GM23338 (cell line): ENCODE measurements at regions not wholly inside any gene's neighbourhood (a gene's known extent, or its start where the extent isn't known, plus 50 kb on each side); places are given as distances from the start of the nearest gene placed in this dataset.
A peak's percentile ranks its signal among the peaks of the same experiment; 100 is the strongest.

Source experiments
- ATAC-seq: fragments of 200-7000 bp; cut with Tn5 transposase; 3 replicates; pipeline ENCODE4 v1.9.1; 2020
- DNase-seq: peaks from one replicate; pipeline ENCODE4 v3.0.0-alpha.2; 2015; ENCODE audit warnings: low spot score
- H2AFZ ChIP-seq: fragments of 200-600 bp; sonication (generic); 2 replicates; pipeline ENCODE4 v1.8.0; 2016; ENCODE audit warnings: antibody characterized with exemption, mild to moderate bottlenecking, moderate library complexity
- H3F3A ChIP-seq: fragments of 200-600 bp; sonication (generic); replicated peaks from 2 replicates; pipeline ENCODE4 v1.8.0; 2017; ENCODE audit warnings: antibody characterized with exemption, mixed run types, low read depth
- H3K27ac ChIP-seq: fragments of 200-600 bp; sonication (generic); 2 replicates; pipeline ENCODE4 v1.6.1; 2016; ENCODE audit warnings: low read depth
- H3K27me3 ChIP-seq: fragments of 200-600 bp; sonication (generic); 2 replicates; pipeline ENCODE4 v1.8.0; 2016; ENCODE audit warnings: mild to moderate bottlenecking, mixed run types, moderate library complexity; ENCODE audit not compliant: insufficient read depth
- H3K36me3 ChIP-seq: fragments of 200-600 bp; sonication (generic); 2 replicates; pipeline ENCODE4 v1.8.0; 2016; ENCODE audit warnings: mild to moderate bottlenecking; ENCODE audit not compliant: insufficient read depth
- H3K4me1 ChIP-seq: fragments of 200-600 bp; sonication (generic); 2 replicates; pipeline ENCODE4 v1.8.0; 2016; ENCODE audit warnings: mild to moderate bottlenecking, moderate library complexity; ENCODE audit not compliant: insufficient read depth
- H3K4me2 ChIP-seq: fragments of 200-600 bp; sonication (generic); 2 replicates; pipeline ENCODE4 v1.7.1; 2017; ENCODE audit warnings: mixed run types
- H3K4me3 ChIP-seq: fragments of 200-600 bp; sonication (generic); 2 replicates; pipeline ENCODE4 v1.6.1; 2016; ENCODE audit warnings: mixed run types
- H3K79me2 ChIP-seq: fragments of 200-600 bp; sonication (generic); replicated peaks from 2 replicates; pipeline ENCODE4 v1.8.0; 2017; ENCODE audit warnings: mild to moderate bottlenecking; ENCODE audit not compliant: insufficient read depth
- H3K9me2 ChIP-seq: fragments of 200-600 bp; sonication (generic); 2 replicates; pipeline ENCODE4 v1.8.0; 2017; ENCODE audit not compliant: insufficient read depth
- H4K20me1 ChIP-seq: fragments of 200-600 bp; sonication (generic); replicated peaks from 2 replicates; pipeline ENCODE4 v1.8.0; 2017; ENCODE audit warnings: mild to moderate bottlenecking; ENCODE audit not compliant: insufficient read depth
- H3K27ac Mint-ChIP-seq: 2 replicates; pipeline ENCODE4 v1.8.0; 2020; ENCODE audit warnings: inconsistent platforms, mild to moderate bottlenecking, moderate library complexity, mixed read lengths
- H3K27me3 Mint-ChIP-seq: 3 replicates; pipeline ENCODE4 v1.8.0; 2022; ENCODE audit warnings: low read depth, mild to moderate bottlenecking, moderate library complexity, mixed read lengths, inconsistent platforms; ENCODE audit not compliant: insufficient read depth, poor library complexity
- H3K36me3 Mint-ChIP-seq: 3 replicates; pipeline ENCODE4 v1.8.0; 2021; ENCODE audit warnings: low read depth, mild to moderate bottlenecking, inconsistent platforms, moderate library complexity, mixed read lengths
- H3K4me1 Mint-ChIP-seq: 3 replicates; pipeline ENCODE4 v1.8.0; 2020; ENCODE audit warnings: mild to moderate bottlenecking, inconsistent platforms, mixed read lengths
- H3K4me3 Mint-ChIP-seq: 3 replicates; pipeline ENCODE4 v1.8.0; 2021; ENCODE audit warnings: moderate library complexity, mild to moderate bottlenecking, inconsistent platforms, mixed read lengths
- H3K9me3 Mint-ChIP-seq: 3 replicates; pipeline ENCODE4 v1.8.0; 2020; ENCODE audit warnings: moderate library complexity, mild to moderate bottlenecking, inconsistent platforms, mixed read lengths
- CREB1 ChIP-seq: fragments of 250-450 bp; sonication (Bioruptor Pico); IDR thresholded peaks from 2 replicates; pipeline ENCODE4 v1.5.0; 2020; ENCODE audit warnings: low read depth, mild to moderate bottlenecking, moderate library complexity
- EZH2phosphoT487 ChIP-seq: fragments of 200-600 bp; sonication (generic); IDR thresholded peaks from one replicate; pipeline ENCODE4 v1.8.1; 2018; ENCODE audit warnings: antibody characterized with exemption; ENCODE audit not compliant: unreplicated experiment
- NANOG ChIP-seq: IDR thresholded peaks from 2 replicates; pipeline ENCODE4 v1.6.1; 2016; ENCODE audit warnings: antibody characterized with exemption, borderline replicate concordance
- POLR2AphosphoS5 ChIP-seq: IDR thresholded peaks from 2 replicates; pipeline ENCODE4 v1.6.1; 2016; ENCODE audit warnings: antibody characterized with exemption, low read depth
- STAT1 ChIP-seq: IDR thresholded peaks from one replicate; pipeline ENCODE4 v1.6.1; 2016; ENCODE audit warnings: antibody characterized with exemption; ENCODE audit not compliant: unreplicated experiment
- ZNF331 ChIP-seq: fragments of 250-450 bp; sonication (Bioruptor Pico); IDR thresholded peaks from 2 replicates; pipeline ENCODE4 v1.5.0; 2020; ENCODE audit warnings: low read depth, mild to moderate bottlenecking, moderate library complexity
- TF ChIP-seq, protein P1 (sequence below): fragments of 250-450 bp; sonication (Bioruptor Pico); IDR thresholded peaks from 2 replicates; pipeline ENCODE4 v1.5.0; 2020; ENCODE audit warnings: mild to moderate bottlenecking, moderate library complexity

DNA sequence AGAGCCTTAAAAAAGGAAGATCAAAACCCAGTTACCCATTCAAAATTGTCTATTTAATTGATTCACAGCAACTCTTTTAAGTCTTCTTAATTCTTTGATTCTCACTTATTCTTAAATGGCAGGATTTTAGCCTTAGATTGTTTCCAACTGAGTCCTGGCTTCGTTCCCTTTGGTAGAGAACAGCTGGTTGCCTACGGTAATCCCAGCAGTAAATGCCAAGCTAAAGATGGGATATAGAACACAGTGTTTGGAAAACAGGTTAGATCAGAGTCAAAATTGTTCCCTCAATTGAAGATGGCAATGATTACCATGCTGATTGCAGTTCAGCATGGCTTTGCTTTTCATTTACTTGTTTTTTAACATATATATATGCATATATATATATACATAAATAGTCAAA, 300.9 kb downstream of the PYDC2 start:
- H3K4me3 Mint-ChIP-seq, result no peak overlapping the region
- Histone ChIP-seq H3K36me3 (no peaks in the 10 kb centered on the region), H2AFZ (no peak overlapping the region), H3K79me2 (no peaks in the 10 kb centered on the region), H3K27me3 (no peaks in the 10 kb centered on the region), H3K9me2 (no peaks in the 10 kb centered on the region), H3K4me2 (no peak overlapping the region; the same call in 1 of the 2 replicates), H3F3A (no peaks in the 10 kb centered on the region), H4K20me1 (no peaks in the 10 kb centered on the region), H3K27ac (no peak overlapping the region), H3K4me3 (no peak overlapping the region), H3K4me1 (no peaks in the 10 kb centered on the region; the same call in none of the 2 replicates)
- no peaks in the 10 kb centered on the region for H3K36me3 Mint-ChIP-seq
- peaks cover 15% of the 10 kb centered on the region for H3K4me1 Mint-ChIP-seq
- peak overlapping the region; percentile 89 for H3K27ac Mint-ChIP-seq
- H3K9me3 Mint-ChIP-seq, result no peaks in the 10 kb centered on the region
- no peaks in the 10 kb centered on the region for H3K27me3 Mint-ChIP-seq
- DNase-seq (peak; percentile 11), ATAC-seq (no peak)
- TF ChIP-seq CREB1, result no peak
- no peak for TF ChIP-seq ZNF331 (CRISPR knock-in tag)
- TF ChIP-seq STAT1, result no peak

DNA sequence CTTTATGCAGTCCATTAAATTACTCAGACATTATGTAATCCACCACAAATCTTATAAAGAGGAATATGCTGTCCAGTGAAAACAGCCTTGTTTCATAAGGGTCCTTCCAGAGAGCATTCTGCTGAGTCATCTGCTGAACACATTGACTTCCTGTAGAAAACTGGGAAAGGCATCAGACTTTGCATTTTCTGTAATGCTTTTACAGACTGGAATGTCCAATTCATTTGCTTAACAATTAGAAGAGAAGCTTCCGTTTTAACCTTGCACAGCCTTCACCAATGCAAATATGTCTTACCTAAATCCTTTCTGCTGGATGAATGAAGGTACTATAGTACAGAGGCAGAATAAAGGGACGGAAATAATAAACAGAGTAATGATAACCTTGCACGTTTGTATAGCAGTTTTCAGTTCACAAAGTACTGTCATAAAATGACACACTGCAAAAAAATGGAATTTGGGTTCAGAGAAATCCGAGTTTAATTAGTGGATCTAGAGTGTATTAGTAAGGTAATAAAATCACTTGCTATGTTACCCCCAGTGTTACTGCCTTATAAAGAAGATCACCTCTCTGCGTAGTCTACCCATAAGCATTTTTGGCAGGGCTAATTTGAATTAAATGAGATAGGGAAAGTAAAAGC, 301.5 kb downstream of the PYDC2 start:
- DNase-seq (peak; percentile 60), ATAC-seq (no peak)
- TF ChIP-seq EZH2phosphoT487 (no peak), ZNF331 (CRISPR knock-in tag) (no peak), POLR2AphosphoS5 (no peak), NANOG (no peak)
- TF ChIP-seq, protein P1, sequence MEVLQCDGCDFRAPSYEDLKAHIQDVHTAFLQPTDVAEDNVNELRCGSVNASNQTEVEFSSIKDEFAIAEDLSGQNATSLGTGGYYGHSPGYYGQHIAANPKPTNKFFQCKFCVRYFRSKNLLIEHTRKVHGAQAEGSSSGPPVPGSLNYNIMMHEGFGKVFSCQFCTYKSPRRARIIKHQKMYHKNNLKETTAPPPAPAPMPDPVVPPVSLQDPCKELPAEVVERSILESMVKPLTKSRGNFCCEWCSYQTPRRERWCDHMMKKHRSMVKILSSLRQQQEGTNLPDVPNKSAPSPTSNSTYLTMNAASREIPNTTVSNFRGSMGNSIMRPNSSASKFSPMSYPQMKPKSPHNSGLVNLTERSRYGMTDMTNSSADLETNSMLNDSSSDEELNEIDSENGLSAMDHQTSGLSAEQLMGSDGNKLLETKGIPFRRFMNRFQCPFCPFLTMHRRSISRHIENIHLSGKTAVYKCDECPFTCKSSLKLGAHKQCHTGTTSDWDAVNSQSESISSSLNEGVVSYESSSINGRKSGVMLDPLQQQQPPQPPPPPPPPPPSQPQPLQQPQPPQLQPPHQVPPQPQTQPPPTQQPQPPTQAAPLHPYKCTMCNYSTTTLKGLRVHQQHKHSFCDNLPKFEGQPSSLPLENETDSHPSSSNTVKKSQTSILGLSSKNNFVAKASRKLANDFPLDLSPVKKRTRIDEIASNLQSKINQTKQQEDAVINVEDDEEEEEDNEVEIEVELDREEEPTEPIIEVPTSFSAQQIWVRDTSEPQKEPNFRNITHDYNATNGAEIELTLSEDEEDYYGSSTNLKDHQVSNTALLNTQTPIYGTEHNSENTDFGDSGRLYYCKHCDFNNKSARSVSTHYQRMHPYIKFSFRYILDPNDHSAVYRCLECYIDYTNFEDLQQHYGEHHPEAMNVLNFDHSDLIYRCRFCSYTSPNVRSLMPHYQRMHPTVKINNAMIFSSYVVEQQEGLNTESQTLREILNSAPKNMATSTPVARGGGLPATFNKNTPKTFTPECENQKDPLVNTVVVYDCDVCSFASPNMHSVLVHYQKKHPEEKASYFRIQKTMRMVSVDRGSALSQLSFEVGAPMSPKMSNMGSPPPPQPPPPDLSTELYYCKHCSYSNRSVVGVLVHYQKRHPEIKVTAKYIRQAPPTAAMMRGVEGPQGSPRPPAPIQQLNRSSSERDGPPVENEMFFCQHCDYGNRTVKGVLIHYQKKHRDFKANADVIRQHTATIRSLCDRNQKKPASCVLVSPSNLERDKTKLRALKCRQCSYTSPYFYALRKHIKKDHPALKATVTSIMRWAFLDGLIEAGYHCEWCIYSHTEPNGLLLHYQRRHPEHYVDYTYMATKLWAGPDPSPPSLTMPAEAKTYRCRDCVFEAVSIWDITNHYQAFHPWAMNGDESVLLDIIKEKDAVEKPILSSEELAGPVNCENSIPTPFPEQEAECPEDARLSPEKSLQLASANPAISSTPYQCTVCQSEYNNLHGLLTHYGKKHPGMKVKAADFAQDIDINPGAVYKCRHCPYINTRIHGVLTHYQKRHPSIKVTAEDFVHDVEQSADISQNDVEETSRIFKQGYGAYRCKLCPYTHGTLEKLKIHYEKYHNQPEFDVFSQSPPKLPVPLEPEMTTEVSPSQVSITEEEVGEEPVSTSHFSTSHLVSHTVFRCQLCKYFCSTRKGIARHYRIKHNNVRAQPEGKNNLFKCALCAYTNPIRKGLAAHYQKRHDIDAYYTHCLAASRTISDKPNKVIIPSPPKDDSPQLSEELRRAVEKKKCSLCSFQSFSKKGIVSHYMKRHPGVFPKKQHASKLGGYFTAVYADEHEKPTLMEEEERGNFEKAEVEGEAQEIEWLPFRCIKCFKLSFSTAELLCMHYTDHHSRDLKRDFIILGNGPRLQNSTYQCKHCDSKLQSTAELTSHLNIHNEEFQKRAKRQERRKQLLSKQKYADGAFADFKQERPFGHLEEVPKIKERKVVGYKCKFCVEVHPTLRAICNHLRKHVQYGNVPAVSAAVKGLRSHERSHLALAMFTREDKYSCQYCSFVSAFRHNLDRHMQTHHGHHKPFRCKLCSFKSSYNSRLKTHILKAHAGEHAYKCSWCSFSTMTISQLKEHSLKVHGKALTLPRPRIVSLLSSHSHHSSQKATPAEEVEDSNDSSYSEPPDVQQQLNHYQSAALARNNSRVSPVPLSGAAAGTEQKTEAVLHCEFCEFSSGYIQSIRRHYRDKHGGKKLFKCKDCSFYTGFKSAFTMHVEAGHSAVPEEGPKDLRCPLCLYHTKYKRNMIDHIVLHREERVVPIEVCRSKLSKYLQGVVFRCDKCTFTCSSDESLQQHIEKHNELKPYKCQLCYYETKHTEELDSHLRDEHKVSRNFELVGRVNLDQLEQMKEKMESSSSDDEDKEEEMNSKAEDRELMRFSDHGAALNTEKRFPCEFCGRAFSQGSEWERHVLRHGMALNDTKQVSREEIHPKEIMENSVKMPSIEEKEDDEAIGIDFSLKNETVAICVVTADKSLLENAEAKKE, result no peak
- H3K27ac Mint-ChIP-seq, result peak overlapping the region; percentile 88
- no peaks in the 10 kb centered on the region; the same call in none of the 2 replicates for H3K4me1 ChIP-seq
- H3F3A ChIP-seq, result no peaks in the 10 kb centered on the region
- H3K27ac ChIP-seq, result no peak overlapping the region
- H3K36me3 Mint-ChIP-seq, result peaks cover 2% of the 10 kb centered on the region; the same call in 2 of the 3 replicates
- H3K4me1 Mint-ChIP-seq, result peaks cover 15% of the 10 kb centered on the region
- no peaks in the 10 kb centered on the region for H3K27me3 ChIP-seq
- no peak overlapping the region; the same call in 1 of the 2 replicates for H3K4me2 ChIP-seq
- no peak overlapping the region for H3K4me3 ChIP-seq
- H3K9me2 ChIP-seq, result no peaks in the 10 kb centered on the region
- no peaks in the 10 kb centered on the region for H3K27me3 Mint-ChIP-seq
- no peaks in the 10 kb centered on the region for H4K20me1 ChIP-seq
- no peaks in the 10 kb centered on the region for H3K79me2 ChIP-seq
- H3K4me3 Mint-ChIP-seq, result no peak overlapping the region
- H3K9me3 Mint-ChIP-seq, result peaks cover 3% of the 10 kb centered on the region; the same call in 1 of the 3 replicates
- H3K36me3 ChIP-seq, result no peaks in the 10 kb centered on the region
- H2AFZ ChIP-seq, result no peak overlapping the region
